ENCODE measurements at regions not wholly inside any gene's neighbourhood (a gene's known extent, or its start where the extent isn't known, plus 50 kb on each side); places are given as distances from the start of the nearest gene placed in this dataset.

GRCh38 chr16:61403386-61403785 lies 632.9 kb downstream of the CDH8 start:
- TF ChIP-seq SIN3A (IDR thresholded peaks at IDR 0.05; ENCODE audit: borderline replicate concordance, insufficient read depth, low read length) (no peak), FOXP2 (optimal IDR thresholded peaks at IDR 0.05; ENCODE audit: borderline replicate concordance, extremely low read depth, extremely low read length, insufficient read depth) (no peak), TAF1 (IDR thresholded peaks at IDR 0.05; ENCODE audit: borderline replicate concordance, insufficient read depth, low read length) (no peak), POLR2AphosphoS5 (IDR thresholded peaks at IDR 0.05; ENCODE audit: low read depth, low read length) (no peak)
- TF ChIP-seq, protein P1, sequence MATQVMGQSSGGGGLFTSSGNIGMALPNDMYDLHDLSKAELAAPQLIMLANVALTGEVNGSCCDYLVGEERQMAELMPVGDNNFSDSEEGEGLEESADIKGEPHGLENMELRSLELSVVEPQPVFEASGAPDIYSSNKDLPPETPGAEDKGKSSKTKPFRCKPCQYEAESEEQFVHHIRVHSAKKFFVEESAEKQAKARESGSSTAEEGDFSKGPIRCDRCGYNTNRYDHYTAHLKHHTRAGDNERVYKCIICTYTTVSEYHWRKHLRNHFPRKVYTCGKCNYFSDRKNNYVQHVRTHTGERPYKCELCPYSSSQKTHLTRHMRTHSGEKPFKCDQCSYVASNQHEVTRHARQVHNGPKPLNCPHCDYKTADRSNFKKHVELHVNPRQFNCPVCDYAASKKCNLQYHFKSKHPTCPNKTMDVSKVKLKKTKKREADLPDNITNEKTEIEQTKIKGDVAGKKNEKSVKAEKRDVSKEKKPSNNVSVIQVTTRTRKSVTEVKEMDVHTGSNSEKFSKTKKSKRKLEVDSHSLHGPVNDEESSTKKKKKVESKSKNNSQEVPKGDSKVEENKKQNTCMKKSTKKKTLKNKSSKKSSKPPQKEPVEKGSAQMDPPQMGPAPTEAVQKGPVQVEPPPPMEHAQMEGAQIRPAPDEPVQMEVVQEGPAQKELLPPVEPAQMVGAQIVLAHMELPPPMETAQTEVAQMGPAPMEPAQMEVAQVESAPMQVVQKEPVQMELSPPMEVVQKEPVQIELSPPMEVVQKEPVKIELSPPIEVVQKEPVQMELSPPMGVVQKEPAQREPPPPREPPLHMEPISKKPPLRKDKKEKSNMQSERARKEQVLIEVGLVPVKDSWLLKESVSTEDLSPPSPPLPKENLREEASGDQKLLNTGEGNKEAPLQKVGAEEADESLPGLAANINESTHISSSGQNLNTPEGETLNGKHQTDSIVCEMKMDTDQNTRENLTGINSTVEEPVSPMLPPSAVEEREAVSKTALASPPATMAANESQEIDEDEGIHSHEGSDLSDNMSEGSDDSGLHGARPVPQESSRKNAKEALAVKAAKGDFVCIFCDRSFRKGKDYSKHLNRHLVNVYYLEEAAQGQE (IDR thresholded peaks at IDR 0.05; ENCODE audit: insufficient read depth in 1 of 2, low read depth in 2 of 2, low read length in 2 of 2), result no peak

GRCh38 chr16:61391896-61392295 lies 644.3 kb downstream of the CDH8 start:
- TF ChIP-seq POLR2AphosphoS5 (IDR thresholded peaks at IDR 0.05; ENCODE audit: low read depth, low read length) (no peak), FOXP2 (optimal IDR thresholded peaks at IDR 0.05; ENCODE audit: borderline replicate concordance, extremely low read depth, extremely low read length, insufficient read depth) (no peak), TAF1 (IDR thresholded peaks at IDR 0.05; ENCODE audit: borderline replicate concordance, insufficient read depth, low read length) (no peak), SIN3A (IDR thresholded peaks at IDR 0.05; ENCODE audit: borderline replicate concordance, insufficient read depth, low read length) (no peak)
- TF ChIP-seq, protein P1 (IDR thresholded peaks at IDR 0.05; ENCODE audit: insufficient read depth in 1 of 2, low read depth in 2 of 2, low read length in 2 of 2), result no peak

DNA sequence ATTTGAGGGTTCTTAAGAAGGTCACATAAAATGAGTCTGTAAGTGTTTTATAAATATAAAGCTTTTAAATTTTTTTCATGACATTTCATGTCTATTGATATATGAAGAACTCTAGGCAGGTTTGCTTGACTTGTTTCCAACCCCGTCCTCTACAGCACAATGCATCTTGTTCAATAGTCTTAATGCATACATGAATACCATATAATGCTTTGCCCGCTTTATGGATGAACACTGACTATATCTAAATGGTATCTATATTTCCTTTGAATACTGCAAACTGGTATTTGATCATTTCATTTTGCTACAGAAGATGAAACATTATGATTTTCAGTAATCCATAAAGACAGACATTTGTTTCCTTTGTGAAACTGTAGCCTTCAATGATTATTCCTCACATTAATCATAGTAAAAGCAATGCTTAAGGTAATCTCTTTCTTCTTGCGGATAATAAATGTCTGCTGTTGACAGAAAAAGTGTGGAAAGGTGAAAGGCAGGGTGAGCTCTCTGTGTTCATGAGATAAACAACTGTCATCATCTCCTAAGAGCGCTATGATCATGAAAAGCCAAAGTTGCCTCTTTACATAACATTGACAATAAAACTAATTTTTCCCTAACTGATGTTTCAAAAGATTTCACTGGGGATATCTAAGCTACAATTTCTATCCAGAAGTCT lies 645.1 kb downstream of the CDH8 start:
- TF ChIP-seq FOXP2 (optimal IDR thresholded peaks at IDR 0.05; ENCODE audit: borderline replicate concordance, extremely low read depth, extremely low read length, insufficient read depth) (no peak), SIN3A (IDR thresholded peaks at IDR 0.05; ENCODE audit: borderline replicate concordance, insufficient read depth, low read length) (no peak), POLR2AphosphoS5 (IDR thresholded peaks at IDR 0.05; ENCODE audit: low read depth, low read length) (no peak), TAF1 (IDR thresholded peaks at IDR 0.05; ENCODE audit: borderline replicate concordance, insufficient read depth, low read length) (no peak)
- TF ChIP-seq, protein P1 (IDR thresholded peaks at IDR 0.05; ENCODE audit: insufficient read depth in 1 of 2, low read depth in 2 of 2, low read length in 2 of 2), result no peak

- TF ChIP-seq, protein P1 (IDR thresholded peaks at IDR 0.05; ENCODE audit: insufficient read depth in 1 of 2, low read depth in 2 of 2, low read length in 2 of 2), result no peak
- TF ChIP-seq SIN3A (IDR thresholded peaks at IDR 0.05; ENCODE audit: borderline replicate concordance, insufficient read depth, low read length) (no peak), FOXP2 (optimal IDR thresholded peaks at IDR 0.05; ENCODE audit: borderline replicate concordance, extremely low read depth, extremely low read length, insufficient read depth) (no peak), POLR2AphosphoS5 (IDR thresholded peaks at IDR 0.05; ENCODE audit: low read depth, low read length) (no peak), TAF1 (IDR thresholded peaks at IDR 0.05; ENCODE audit: borderline replicate concordance, insufficient read depth, low read length) (no peak)
Measured at GRCh38 chr16:61385392-61386071, 650.7 kb downstream of the CDH8 start.

Measured in PFSK-1 (cell line).